ENCODE measurements at regions not wholly inside any gene's neighbourhood (a gene's known extent, or its start where the extent isn't known, plus 50 kb on each side); places are given as distances from the start of the nearest gene placed in this dataset.
"Not testable (repeated sequence)": the region's sequence is repeated elsewhere in the genome, so short reads cannot be mapped to it uniquely, and the experiment has no call there.

DNA sequence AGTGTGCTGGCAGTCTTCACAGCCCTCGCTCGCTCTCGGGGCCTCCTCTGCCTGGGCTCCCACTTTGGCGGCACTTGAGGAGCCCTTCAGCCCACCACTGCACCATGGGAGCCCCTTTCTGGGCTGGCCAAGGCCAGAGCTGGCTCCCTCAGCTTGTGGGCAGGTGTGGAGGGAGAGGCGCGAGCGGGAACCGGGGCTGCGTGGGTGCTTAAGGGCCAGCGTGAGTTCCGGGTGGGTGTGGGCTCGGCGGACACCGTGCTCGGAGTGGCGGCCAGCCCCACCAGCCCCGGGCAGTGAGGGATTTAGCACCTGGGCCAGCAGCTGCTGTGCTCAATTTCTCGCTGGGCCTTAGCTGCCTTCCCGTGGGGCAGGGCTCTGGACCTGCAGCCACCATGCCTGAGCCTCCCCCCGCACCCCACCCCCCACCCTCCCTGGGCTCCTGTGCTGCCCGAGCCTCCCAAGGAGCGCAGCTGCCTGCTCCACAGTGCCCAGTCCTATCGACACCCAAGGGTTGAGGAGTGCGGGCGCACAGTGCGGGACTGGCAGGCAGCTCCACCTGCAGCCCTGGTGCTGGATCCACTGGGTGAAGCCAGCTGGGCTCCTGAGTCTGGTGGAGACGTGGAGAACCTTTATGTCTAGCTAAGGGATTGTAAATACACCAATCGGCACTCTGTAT, 684.4 kb upstream of the GOLIM4 start:
- intact Hi-C loops (cut with micrococcal nuclease); H3K4me3 ChIP-seq (ENCODE audit: insufficient read depth, low read depth, low read length); H3K14ac ChIP-seq (replicated peaks; ENCODE audit: low read depth, low read length); in situ Hi-C loops (cut with MboI; ENCODE audit: low sequenced_read_pairs); ATAC-seq (ENCODE audit: low read depth); H3K4me1 ChIP-seq (ENCODE audit: control insufficient read depth, insufficient read depth, low read length); POLR2A ChIA-PET (ENCODE audit: unreplicated experiment); H4K20me1 ChIP-seq (ENCODE audit: insufficient read depth, low read length); H3K9ac ChIP-seq (ENCODE audit: low read depth, low read length); H3K18ac ChIP-seq (ENCODE audit: low read depth, low read length); H2BK20ac ChIP-seq (ENCODE audit: low read depth, low read length); H3K56ac ChIP-seq (ENCODE audit: extremely low read depth, insufficient read depth, low read length); H3K36me3 ChIP-seq (ENCODE audit: control insufficient read depth, insufficient read depth, low read length); DNase-seq; H4K91ac ChIP-seq (ENCODE audit: insufficient read depth, low read depth, low read length); H3K79me1 ChIP-seq (ENCODE audit: low read depth in 1 of 2, low read length in 2 of 2); H3K23ac ChIP-seq (ENCODE audit: low read depth, low read length); H3K27me3 ChIP-seq (ENCODE audit: control insufficient read depth, insufficient read depth, low read length); H3K27ac ChIP-seq (ENCODE audit: insufficient read depth, low read length); dilution Hi-C loops (cut with HindIII; ENCODE audit: low sequenced_read_pairs, unreplicated experiment); H2AK5ac ChIP-seq (ENCODE audit: low read depth, low read length); H2AK9ac ChIP-seq (replicated peaks; ENCODE audit: low read depth, low read length, poor library complexity); H2BK15ac ChIP-seq (ENCODE audit: low read depth, low read length); H2BK120ac ChIP-seq (ENCODE audit: low read depth, low read length); H2AFZ ChIP-seq (replicated peaks; ENCODE audit: low read length, poor library complexity); H3K9me3 ChIP-seq (ENCODE audit: control insufficient read depth, insufficient read depth, low read length); CTCF ChIA-PET; H3K4ac ChIP-seq (ENCODE audit: low read depth, low read length); BruUV-seq (replicated peaks); H3K9me1 ChIP-seq (ENCODE audit: insufficient read depth, low read length); H4K8ac ChIP-seq (ENCODE audit: low read depth in 2 of 2, low read length in 2 of 2); H2BK5ac ChIP-seq (ENCODE audit: low read depth, low read length, poor library complexity, severe bottlenecking); H3K4me2 ChIP-seq (ENCODE audit: low read depth, low read length); H4K5ac ChIP-seq (ENCODE audit: low read depth, low read length): not testable (repeated sequence)
- 100% methylated on average over 4 of the region's 28 CpGs; no CpG with 5 or more reads in 1 of the 2 experiments for WGBS, 2 experiments (ENCODE audit: extremely low coverage in 2 of 2, insufficient read length in 1 of 2)
